Stimulated activated CD8-positive, alpha-beta memory T cell treated with anti-CD3 and anti-CD28 coated beads, Interleukin-12 subunit alpha, Interleukin-12 subunit beta, amount 100 ng/mL, for 4 hours (primary cell): ENCODE measurements at regions not wholly inside any gene's neighbourhood (a gene's known extent, or its start where the extent isn't known, plus 50 kb on each side); places are given as distances from the start of the nearest gene placed in this dataset.

ENCODE experiments used
- DNase-seq: peaks from one replicate; pipeline ENCODE4 v3.0.0-alpha.2; 2020; ENCODE audit warnings: low read depth

GRCh38 chr15:94683902-94684301 is 452.5 kb downstream of the MCTP2 start:
- no peak for DNase-seq

DNA sequence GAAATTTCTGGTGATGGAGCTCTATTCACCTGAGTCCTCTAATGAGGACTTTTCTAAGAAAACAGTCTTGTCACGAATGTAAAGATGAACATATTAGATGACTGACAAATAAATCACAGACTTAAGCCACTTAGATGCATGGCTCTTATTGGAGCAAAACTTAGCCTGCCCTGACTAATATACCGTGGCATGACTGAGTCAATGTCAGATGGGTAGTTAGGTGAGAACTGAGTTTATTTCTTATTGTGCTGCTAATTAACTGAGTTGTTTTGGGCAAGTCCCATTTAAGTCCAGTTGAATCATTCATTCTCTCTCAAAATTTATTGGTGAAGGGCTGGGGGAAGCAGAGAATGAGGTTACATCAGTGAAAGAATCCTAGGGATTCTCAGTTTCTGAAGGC is 459.8 kb downstream of the MCTP2 start:
- no peak for DNase-seq

DNA sequence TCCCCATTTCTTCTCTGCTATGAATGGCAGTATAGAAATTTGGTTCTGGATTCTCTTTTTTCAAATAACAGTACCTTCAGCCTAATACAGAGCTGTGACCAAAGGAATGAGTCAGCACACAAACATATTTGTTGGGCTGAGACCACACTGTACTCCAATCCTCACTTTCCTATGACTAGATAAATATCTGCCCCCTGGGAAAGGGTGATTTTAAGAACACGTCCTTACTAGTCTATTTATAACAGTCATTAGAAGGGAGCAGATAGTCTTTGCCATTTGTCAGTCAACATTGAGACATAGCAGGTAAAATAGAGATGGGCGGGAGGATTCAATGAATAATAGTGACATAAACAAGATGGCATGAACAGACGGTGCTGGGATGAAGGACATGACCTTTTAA is 461.3 kb downstream of the MCTP2 start:
- no peak for DNase-seq

DNA sequence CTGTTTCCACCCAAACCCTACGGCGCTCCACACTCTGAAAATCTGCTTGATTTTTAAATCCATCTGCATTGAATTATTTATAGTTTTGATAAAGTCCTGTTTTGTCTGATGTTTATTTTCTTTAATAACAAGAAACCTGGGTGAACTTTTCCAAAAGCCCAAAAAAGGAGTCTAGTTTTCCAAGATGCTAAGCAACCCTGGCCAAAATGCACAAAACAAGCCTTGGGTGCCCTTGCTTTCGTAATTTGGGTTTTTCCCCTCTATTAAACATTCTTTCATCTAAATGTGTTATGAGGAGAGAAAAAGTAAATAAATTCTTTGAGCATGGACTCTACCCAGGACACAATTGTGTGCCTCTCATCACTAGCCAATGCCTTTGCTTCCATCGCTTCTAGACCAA is 468.9 kb downstream of the MCTP2 start:
- DNase-seq: no peak

GRCh38 chr15:94701281-94701985 is 470.1 kb downstream of the MCTP2 start:
- no peak for DNase-seq

GRCh38 chr15:94703596-94703995 is 472.2 kb downstream of the MCTP2 start:
- DNase-seq: no peak

- DNase-seq: no peak
These were observed 473.1 kb downstream of the MCTP2 start for GRCh38 chr15:94704421-94704820.

- DNase-seq: no peak
These were observed 473.6 kb downstream of the MCTP2 start for GRCh38 chr15:94704946-94705345.

DNA sequence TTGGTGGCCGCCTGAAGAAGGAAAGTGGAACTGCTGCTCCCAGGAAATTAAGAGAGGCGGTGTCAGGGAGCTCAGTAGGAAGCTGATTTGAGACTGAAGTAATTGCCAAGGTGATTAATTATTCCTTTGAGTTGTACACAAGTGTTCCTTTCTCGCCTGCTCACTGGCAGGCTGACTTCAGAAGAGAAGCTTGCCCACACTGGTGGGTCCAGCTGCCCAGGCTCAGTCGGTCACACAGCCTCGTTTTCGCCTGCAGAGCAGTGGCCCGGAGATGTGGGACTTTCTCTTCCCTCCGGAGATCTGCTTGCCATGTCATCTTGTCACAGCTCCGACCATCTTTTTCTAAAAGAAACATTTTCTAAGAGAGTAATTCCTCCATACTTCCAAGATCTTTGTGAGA is 478.0 kb downstream of the MCTP2 start:
- DNase-seq: no peak

- no peak for DNase-seq
These were observed 490.8 kb downstream of the MCTP2 start for GRCh38 chr15:94722024-94722636.

- DNase-seq: no peak
These were observed 492.4 kb downstream of the MCTP2 start for GRCh38 chr15:94723801-94724200.

- DNase-seq: no peak
These were observed 499.9 kb downstream of the MCTP2 start for GRCh38 chr15:94731286-94731685.

GRCh38 chr15:94734460-94734859 is 503.1 kb downstream of the MCTP2 start:
- no peak for DNase-seq

DNA sequence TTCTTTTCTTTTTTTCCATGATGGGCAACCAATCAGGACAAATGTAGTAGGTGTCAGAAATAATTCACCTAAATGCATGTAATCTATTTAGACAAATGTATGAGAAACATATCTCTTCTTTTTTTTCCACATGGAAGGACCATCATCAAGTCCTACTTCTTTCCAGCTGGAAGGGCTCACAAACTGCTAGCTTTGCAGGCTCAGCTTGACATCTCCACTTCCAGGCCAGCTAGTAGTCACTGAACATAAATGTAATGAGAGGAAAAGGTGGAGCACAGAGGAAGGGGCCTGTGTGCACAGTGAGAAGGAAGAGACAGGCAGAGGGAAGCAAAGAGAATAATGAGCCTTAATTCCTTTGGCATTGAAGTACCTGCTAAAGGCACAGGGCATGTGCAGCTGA is 504.9 kb downstream of the MCTP2 start:
- DNase-seq: no peak

DNA sequence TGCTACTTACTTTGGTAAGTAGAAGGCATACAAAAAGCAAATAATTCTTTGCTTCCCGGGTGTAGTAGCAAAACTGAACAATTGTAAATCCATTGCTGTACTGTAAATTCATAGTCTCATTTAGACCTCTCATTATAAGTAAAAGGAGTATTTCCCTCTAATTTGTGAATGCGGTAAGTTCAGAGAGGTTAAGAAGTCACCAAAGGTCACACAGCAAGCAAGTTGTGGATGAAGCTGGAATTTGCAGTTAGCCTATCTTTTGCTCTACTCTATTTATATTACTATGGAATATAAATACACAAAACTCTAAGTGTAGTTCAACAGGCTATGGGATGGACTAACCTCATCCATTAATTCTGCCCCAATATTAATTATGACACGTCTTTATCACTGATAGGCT is 508.3 kb downstream of the MCTP2 start:
- DNase-seq: no peak

DNA sequence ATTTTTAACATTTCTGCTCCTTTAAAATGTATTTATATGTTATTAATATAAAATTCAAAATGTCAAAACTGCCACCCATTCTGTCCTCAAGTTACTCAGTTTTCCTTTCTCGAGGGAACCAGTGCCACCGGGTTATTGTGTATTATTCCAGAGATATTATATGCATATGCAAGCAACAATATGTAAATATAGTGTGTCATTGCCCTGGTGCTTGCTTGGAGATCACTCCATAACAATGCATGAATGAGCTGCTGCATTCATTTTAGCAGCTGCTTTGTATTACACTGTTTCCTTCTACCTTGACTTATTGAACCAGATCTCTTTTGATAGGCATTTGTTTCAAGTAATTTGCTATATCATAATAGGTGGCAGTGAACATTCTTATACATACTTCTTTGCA is 509.1 kb downstream of the MCTP2 start:
- DNase-seq: no peak

DNA sequence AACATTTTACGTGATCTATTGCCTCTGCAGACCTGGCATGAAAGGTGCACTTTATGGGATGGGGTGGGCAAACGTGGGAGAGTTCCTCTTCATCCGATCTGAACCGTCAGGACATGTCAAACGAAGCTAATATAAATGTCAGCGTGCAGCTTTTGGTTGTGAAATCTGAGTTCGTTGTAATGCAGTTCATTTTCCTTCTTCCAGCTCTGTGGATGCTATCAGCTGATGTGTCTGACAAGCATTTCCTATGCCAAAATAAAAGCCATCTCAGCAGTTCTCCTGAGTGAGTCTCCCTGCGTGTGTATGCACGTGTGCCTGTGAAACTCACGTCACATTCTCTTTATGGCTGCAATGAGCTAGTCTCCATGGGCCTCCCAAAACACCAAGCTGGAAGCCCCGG is 512.3 kb downstream of the MCTP2 start:
- no peak for DNase-seq

GRCh38 chr15:94744080-94744793 is 512.9 kb downstream of the MCTP2 start:
- no peak for DNase-seq

DNA sequence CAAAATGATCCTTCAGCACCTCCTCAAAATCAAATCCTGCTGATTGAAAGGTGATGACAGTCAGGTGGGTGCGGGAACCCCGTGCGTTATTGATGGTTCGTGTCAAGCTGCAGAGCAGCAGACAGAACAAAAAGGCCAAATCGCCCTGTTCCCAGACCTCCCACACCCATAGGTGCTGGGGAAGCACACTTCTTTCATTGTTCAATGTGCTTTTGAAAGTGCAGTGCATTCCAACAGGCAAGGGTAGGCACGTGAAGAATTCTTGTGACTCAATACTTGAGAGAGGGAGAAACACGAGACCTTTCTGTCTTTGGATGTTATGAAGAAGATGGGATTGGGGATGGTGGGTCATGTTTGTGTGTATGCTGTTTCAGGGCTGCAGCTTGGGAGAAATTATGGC is 514.0 kb downstream of the MCTP2 start:
- DNase-seq: no peak

DNA sequence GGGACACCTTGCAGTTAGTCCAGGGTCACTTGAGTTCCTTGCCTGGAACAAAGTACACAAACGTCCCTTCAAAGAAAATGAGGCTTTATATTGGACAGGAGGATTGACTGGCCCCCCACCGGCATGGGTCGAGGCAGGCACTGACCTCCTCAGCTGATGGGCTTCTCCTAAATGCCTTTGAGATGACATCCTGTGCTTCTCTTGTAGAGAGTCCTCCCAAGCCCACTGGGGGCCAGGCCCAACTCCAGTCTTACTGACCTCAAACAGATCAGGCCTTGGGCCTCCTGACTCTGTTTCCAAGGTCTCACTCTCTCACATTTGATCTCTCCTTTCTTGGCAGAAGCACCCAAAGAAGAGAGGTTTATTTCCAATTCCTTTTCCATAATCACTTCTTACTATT is 516.1 kb downstream of the MCTP2 start:
- DNase-seq: no peak

- no peak for DNase-seq
These were observed 518.7 kb downstream of the MCTP2 start for GRCh38 chr15:94749811-94750617.

DNA sequence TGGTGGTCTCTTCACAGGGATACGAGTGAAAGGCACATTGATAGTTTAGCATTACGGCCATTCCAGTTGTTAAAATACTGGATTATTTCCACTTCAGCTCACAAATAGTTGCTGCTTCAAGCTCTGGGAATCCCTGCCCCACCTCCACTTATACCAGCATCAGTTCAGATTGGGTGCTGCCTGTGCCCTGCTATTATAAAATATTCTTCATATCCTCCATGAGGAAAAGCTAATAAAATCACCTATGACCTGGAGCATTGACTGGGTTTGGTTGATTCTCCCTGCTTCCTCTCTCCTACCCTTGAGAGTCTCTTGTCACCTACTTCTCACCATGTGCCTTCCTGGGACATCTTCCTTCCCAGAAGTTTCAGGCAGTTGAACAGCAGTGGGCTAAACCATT is 529.0 kb downstream of the MCTP2 start:
- DNase-seq: no peak

DNA sequence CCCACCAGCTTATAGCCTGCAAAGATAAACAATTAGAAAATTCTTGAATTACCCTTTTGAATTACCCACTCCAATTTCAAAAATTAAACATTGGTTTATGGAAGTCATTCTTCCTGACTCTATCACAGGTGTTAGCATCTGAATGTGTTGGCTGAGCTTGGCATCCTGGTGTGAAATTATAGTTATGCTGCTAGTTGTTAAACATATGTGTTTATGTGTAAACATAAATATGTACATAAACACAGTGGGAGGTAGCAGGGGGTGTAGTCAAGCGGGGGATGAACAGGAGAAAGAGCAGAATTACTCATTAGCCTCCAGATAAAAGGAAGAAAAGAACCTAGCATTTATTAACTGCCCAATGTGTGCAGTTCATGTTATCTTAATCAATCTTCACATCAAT is 530.2 kb downstream of the MCTP2 start:
- no peak for DNase-seq
